ENCODE measurements at regions not wholly inside any gene's neighbourhood (a gene's known extent, or its start where the extent isn't known, plus 50 kb on each side); places are given as distances from the start of the nearest gene placed in this dataset.

- TF ChIP-seq CTCF (IDR thresholded peaks at IDR 0.05) = no peak
Measured at GRCh38 chr22:34354071-34354817, 434.0 kb upstream of the LARGE1 start.

- no peak for TF ChIP-seq CTCF (IDR thresholded peaks at IDR 0.05)
Measured at GRCh38 chr22:34356481-34356880, 436.2 kb upstream of the LARGE1 start.

GRCh38 chr22:34370711-34371110 is 450.4 kb upstream of the LARGE1 start:
- no peak for TF ChIP-seq CTCF (IDR thresholded peaks at IDR 0.05)

- no peak for TF ChIP-seq CTCF (IDR thresholded peaks at IDR 0.05)
Measured at GRCh38 chr22:34379825-34380224, 459.5 kb upstream of the LARGE1 start.

GRCh38 chr22:34380532-34380931 is 460.3 kb upstream of the LARGE1 start:
- no peak for TF ChIP-seq CTCF (IDR thresholded peaks at IDR 0.05)

- TF ChIP-seq CTCF (IDR thresholded peaks at IDR 0.05) = no peak
Measured at GRCh38 chr22:34390400-34390799, 470.1 kb upstream of the LARGE1 start.

GRCh38 chr22:34395370-34395769 is 475.1 kb upstream of the LARGE1 start:
- no peak for TF ChIP-seq CTCF (IDR thresholded peaks at IDR 0.05)

- TF ChIP-seq CTCF (IDR thresholded peaks at IDR 0.05) = no peak
Measured at GRCh38 chr22:34403667-34404066, 483.4 kb upstream of the LARGE1 start.

All from LNCAP (cell line).